BLaER1 (cell line): ENCODE measurements at regions not wholly inside any gene's neighbourhood (a gene's known extent, or its start where the extent isn't known, plus 50 kb on each side); places are given as distances from the start of the nearest gene placed in this dataset.

Experiments
- H3K27ac ChIP-seq: shearing (Covaris generic); formaldehyde crosslinking; 2 replicates; pipeline ENCODE4 v1.8.1; 2022
- H3K27me3 ChIP-seq: shearing (Covaris generic); formaldehyde crosslinking; 2 replicates; pipeline ENCODE4 v1.8.1; 2022
- H3K36me3 ChIP-seq: shearing (Covaris generic); formaldehyde crosslinking; 2 replicates; pipeline ENCODE4 v1.8.1; 2022
- H3K4me1 ChIP-seq: shearing (Covaris generic); formaldehyde crosslinking; 2 replicates; pipeline ENCODE4 v1.8.1; 2022
- H3K4me2 ChIP-seq: shearing (Covaris generic); formaldehyde crosslinking; 2 replicates; pipeline ENCODE4 v1.8.1; 2022
- H3K4me3 ChIP-seq: shearing (Covaris generic); formaldehyde crosslinking; 2 replicates; pipeline ENCODE4 v1.8.1; 2022
- H3K9ac ChIP-seq: shearing (Covaris generic); formaldehyde crosslinking; 2 replicates; pipeline ENCODE4 v1.8.1; 2022
- H3K9me3 ChIP-seq: shearing (Covaris generic); formaldehyde crosslinking; 2 replicates; pipeline ENCODE4 v1.8.1; 2022
- H4K20me1 ChIP-seq: shearing (Covaris generic); formaldehyde crosslinking; 2 replicates; pipeline ENCODE4 v1.8.1; 2022
- Cebpa-rat ChIP-seq: shearing (Covaris generic); IDR thresholded peaks from 2 replicates; pipeline ENCODE4 v1.8.1; 2022

GRCh38 chr2:176614930-176615329 lies 345.7 kb downstream of the MTX2 start:
- no peak for TF ChIP-seq Cebpa-rat
- no peak overlapping the region for H3K9ac ChIP-seq
- no peak overlapping the region for H3K27ac ChIP-seq
- no peaks in the 10 kb centered on the region for H3K27me3 ChIP-seq
- H3K9me3 ChIP-seq: no peaks in the 10 kb centered on the region
- no peaks in the 10 kb centered on the region for H3K36me3 ChIP-seq
- no peak overlapping the region for H3K4me2 ChIP-seq
- H3K4me3 ChIP-seq: no peak overlapping the region
- no peaks in the 10 kb centered on the region for H3K4me1 ChIP-seq
- no peaks in the 10 kb centered on the region for H4K20me1 ChIP-seq

- no peaks in the 10 kb centered on the region for H3K4me1 ChIP-seq
- H3K27me3 ChIP-seq: no peaks in the 10 kb centered on the region
- H3K9me3 ChIP-seq: no peaks in the 10 kb centered on the region
- H3K36me3 ChIP-seq: no peaks in the 10 kb centered on the region
- H3K9ac ChIP-seq: no peak overlapping the region
- no peaks in the 10 kb centered on the region for H4K20me1 ChIP-seq
- no peak for TF ChIP-seq Cebpa-rat
- H3K27ac ChIP-seq: no peak overlapping the region
- no peak overlapping the region for H3K4me2 ChIP-seq
- no peak overlapping the region for H3K4me3 ChIP-seq
Observed at GRCh38 chr2:176619504-176619903, 350.3 kb downstream of the MTX2 start.

GRCh38 chr2:176621350-176621749 lies 352.1 kb downstream of the MTX2 start:
- Histone ChIP-seq H3K9ac (no peak overlapping the region), H3K27ac (no peak overlapping the region), H3K27me3 (no peaks in the 10 kb centered on the region), H3K4me1 (no peaks in the 10 kb centered on the region), H3K4me2 (no peak overlapping the region), H3K36me3 (no peaks in the 10 kb centered on the region), H4K20me1 (no peaks in the 10 kb centered on the region), H3K4me3 (no peak overlapping the region), H3K9me3 (no peaks in the 10 kb centered on the region)
- TF ChIP-seq Cebpa-rat: no peak

DNA sequence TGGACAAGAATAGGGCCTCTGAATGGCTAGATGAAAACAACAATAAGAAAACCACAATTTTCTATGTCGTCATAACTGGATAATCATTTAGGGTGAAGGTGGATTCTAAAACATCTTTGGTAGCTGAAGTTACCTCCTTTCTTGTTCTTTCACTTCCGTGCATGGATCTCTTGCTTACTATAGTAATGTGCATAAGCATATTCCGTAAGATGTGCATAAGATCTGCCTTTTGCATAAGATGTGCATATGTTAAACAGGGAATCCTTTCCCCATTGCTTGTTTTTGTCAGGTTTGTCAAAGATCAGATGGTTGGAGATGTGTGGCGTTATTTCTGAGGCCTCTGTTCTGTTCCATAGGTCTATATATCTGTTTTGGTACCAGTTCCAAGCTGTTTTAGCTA lies 353.6 kb downstream of the MTX2 start:
- Histone ChIP-seq H3K4me2 (no peak overlapping the region), H3K4me1 (no peaks in the 10 kb centered on the region), H4K20me1 (no peaks in the 10 kb centered on the region), H3K27me3 (no peaks in the 10 kb centered on the region), H3K36me3 (no peaks in the 10 kb centered on the region), H3K9me3 (no peaks in the 10 kb centered on the region), H3K27ac (no peak overlapping the region), H3K4me3 (no peak overlapping the region), H3K9ac (no peak overlapping the region)
- TF ChIP-seq Cebpa-rat: no peak

GRCh38 chr2:176626796-176627195 lies 357.6 kb downstream of the MTX2 start:
- H3K4me1 ChIP-seq: no peaks in the 10 kb centered on the region
- H3K27me3 ChIP-seq: no peaks in the 10 kb centered on the region
- H3K4me2 ChIP-seq: no peak overlapping the region
- TF ChIP-seq Cebpa-rat: no peak
- no peak overlapping the region for H3K9ac ChIP-seq
- no peaks in the 10 kb centered on the region for H3K36me3 ChIP-seq
- H3K9me3 ChIP-seq: no peaks in the 10 kb centered on the region
- no peaks in the 10 kb centered on the region for H4K20me1 ChIP-seq
- H3K27ac ChIP-seq: no peak overlapping the region
- H3K4me3 ChIP-seq: no peak overlapping the region

DNA sequence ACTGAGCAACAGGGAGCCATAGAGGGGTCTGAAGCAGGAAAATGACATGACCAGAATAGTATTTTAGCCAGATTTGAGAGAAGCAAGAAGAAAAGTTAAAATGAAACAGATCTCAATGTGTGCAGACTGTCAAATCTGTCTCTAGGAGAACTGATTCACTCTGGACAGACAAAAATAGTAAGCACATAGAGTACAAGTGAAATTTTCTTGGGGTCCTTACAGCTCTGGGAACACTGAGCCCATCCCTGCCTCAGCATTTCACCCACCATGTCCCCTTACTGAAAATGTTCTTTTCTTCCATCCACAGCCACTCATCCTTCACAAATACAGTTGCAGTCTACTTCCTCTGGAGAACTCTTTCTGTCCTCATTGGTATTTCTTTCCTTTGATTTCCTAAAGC lies 359.2 kb downstream of the MTX2 start:
- Histone ChIP-seq H3K9ac (no peak overlapping the region), H3K36me3 (no peaks in the 10 kb centered on the region), H4K20me1 (no peaks in the 10 kb centered on the region), H3K4me3 (no peak overlapping the region), H3K4me1 (no peaks in the 10 kb centered on the region), H3K9me3 (no peaks in the 10 kb centered on the region), H3K27ac (no peak overlapping the region), H3K4me2 (no peak overlapping the region), H3K27me3 (no peaks in the 10 kb centered on the region)
- TF ChIP-seq Cebpa-rat: no peak

DNA sequence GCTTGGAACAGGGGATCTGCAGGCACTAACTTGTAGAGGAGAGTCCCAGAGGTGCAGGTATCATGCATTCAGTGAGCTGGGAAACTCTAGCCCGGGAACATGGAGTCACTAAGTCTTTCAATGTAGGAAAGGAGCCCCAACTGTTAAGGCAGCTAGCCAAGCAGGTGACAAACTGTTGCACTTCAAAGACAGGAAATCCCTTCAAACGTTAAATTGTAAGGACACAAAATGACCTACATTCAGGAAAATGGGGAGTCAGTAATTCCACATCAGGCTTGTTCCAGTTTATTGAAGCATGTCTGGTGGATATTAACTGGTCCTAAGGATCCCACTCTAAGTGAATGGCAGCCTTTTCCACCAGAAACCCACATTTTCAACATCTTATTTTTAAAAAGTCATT lies 364.5 kb downstream of the MTX2 start:
- no peak overlapping the region for H3K9ac ChIP-seq
- H3K27me3 ChIP-seq: peaks cover 26% of the 10 kb centered on the region
- 0 out of 2 replicates have a peak, but pooled peaks cover 6% of the 10 kb centered on the region for H3K9me3 ChIP-seq
- no peak overlapping the region for H3K4me3 ChIP-seq
- no peak overlapping the region for H3K4me2 ChIP-seq
- no peak overlapping the region for H3K27ac ChIP-seq
- no peak for TF ChIP-seq Cebpa-rat
- H4K20me1 ChIP-seq: peaks cover 10% of the 10 kb centered on the region; the same call in 1 of the 2 replicates
- H3K4me1 ChIP-seq: 0 out of 2 replicates have a peak, but pooled peaks cover 6% of the 10 kb centered on the region
- H3K36me3 ChIP-seq: no peaks in the 10 kb centered on the region

DNA sequence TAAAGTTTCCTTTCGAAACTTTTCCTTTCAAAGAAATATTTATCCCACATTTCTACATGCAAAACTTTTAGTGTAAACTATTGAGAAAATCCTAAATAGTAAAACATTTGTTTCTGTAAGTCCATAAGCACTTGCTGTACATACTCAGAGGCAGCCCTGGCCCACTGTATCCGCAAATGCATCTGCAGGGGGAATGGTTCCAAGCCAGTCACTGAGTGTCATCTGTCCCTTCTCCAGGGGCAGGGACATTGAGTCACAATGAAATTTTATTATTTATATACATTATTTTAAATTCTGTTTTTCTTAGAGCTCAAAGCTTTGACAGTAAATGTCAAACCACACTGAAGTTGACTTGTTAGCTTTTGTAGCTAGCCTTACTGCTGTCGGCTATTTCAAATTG lies 367.2 kb downstream of the MTX2 start:
- no peak overlapping the region for H3K4me3 ChIP-seq
- no peak overlapping the region for H3K9ac ChIP-seq
- TF ChIP-seq Cebpa-rat: no peak
- no peaks in the 10 kb centered on the region for H3K36me3 ChIP-seq
- peaks cover 37% of the 10 kb centered on the region for H3K27me3 ChIP-seq
- H4K20me1 ChIP-seq: peaks cover 10% of the 10 kb centered on the region; the same call in 1 of the 2 replicates
- no peak overlapping the region for H3K27ac ChIP-seq
- 0 out of 2 replicates have a peak, but pooled peaks cover 6% of the 10 kb centered on the region for H3K4me1 ChIP-seq
- H3K4me2 ChIP-seq: no peak overlapping the region
- 0 out of 2 replicates have a peak, but pooled peaks cover 6% of the 10 kb centered on the region for H3K9me3 ChIP-seq

DNA sequence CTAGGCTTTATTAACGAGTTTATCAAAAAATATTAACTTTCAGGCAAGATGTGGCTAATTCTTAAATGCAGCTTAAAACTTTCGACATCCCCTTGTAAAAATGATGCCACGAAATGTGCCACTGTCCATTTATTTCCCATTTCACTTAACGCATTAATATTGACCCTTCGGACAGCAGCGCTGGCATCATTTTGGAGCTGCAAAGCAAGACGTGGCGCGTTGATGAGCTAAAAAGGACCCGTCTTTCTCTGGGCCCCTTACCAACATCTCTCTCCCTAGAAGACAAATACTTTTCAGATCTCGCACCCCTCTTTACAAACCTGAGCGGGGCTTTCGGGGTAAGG lies 367.9 kb downstream of the MTX2 start:
- 0 out of 2 replicates have a peak, but pooled peaks cover 6% of the 10 kb centered on the region for H3K4me1 ChIP-seq
- H3K27ac ChIP-seq: no peak overlapping the region
- no peak overlapping the region for H3K4me2 ChIP-seq
- H3K9ac ChIP-seq: no peak overlapping the region
- H3K27me3 ChIP-seq: peaks cover 37% of the 10 kb centered on the region
- TF ChIP-seq Cebpa-rat: no peak
- 0 out of 2 replicates have a peak, but pooled peaks cover 6% of the 10 kb centered on the region for H3K9me3 ChIP-seq
- H4K20me1 ChIP-seq: peaks cover 10% of the 10 kb centered on the region; the same call in 1 of the 2 replicates
- H3K4me3 ChIP-seq: no peak overlapping the region
- H3K36me3 ChIP-seq: no peaks in the 10 kb centered on the region

GRCh38 chr2:176637486-176638166 lies 368.4 kb downstream of the MTX2 start:
- TF ChIP-seq Cebpa-rat: no peak
- Histone ChIP-seq H3K4me3 (peak overlapping the region; percentile 36), H3K27ac (no peak overlapping the region), H3K36me3 (no peaks in the 10 kb centered on the region), H3K9ac (no peak overlapping the region), H3K9me3 (0 out of 2 replicates have a peak, but pooled peaks cover 6% of the 10 kb centered on the region), H3K4me2 (peak overlapping the region; percentile 47), H3K4me1 (0 out of 2 replicates have a peak, but pooled peaks cover 6% of the 10 kb centered on the region), H3K27me3 (peaks cover 37% of the 10 kb centered on the region), H4K20me1 (peaks cover 10% of the 10 kb centered on the region; the same call in 1 of the 2 replicates)
